ENCODE measurements at regions not wholly inside any gene's neighbourhood (a gene's known extent, or its start where the extent isn't known, plus 50 kb on each side); places are given as distances from the start of the nearest gene placed in this dataset.

- Histone ChIP-seq H3K9me2 (replicated peaks; ENCODE audit: insufficient read depth, low read length) (no peaks in the 10 kb centered on the region), H3K4me3 (ENCODE audit: low read length) (no peak overlapping the region), H3K79me2 (ENCODE audit: low read length) (no peaks in the 10 kb centered on the region), H3K9me3 (replicated peaks; ENCODE audit: insufficient read depth, low read length) (no peaks in the 10 kb centered on the region), H4K20me1 (ENCODE audit: insufficient read depth, low read length) (no peaks in the 10 kb centered on the region), H3K27ac (ENCODE audit: low read length) (no peak overlapping the region), H3K4me1 (ENCODE audit: low read length) (no peaks in the 10 kb centered on the region), H3K36me3 (replicated peaks; ENCODE audit: insufficient read depth, low read length) (no peaks in the 10 kb centered on the region), H3K9ac (ENCODE audit: low read length) (no peak overlapping the region), H3K4me2 (ENCODE audit: low read depth, low read length) (no peak overlapping the region), H3F3A (ENCODE audit: insufficient read depth, low read length) (no peaks in the 10 kb centered on the region), H3K27me3 (replicated peaks; ENCODE audit: insufficient read depth, low read length) (peaks cover 78% of the 10 kb centered on the region), H2AFZ (ENCODE audit: low read length) (no peak overlapping the region)
- DNase-seq = no peak
- TF ChIP-seq CTCF (IDR thresholded peaks at IDR 0.05; ENCODE audit: low read length) (no peak), EZH2 (optimal IDR thresholded peaks at IDR 0.05; ENCODE audit: low read depth, low read length) (no peak), EZH2phosphoT487 (IDR thresholded peaks at IDR 0.05; ENCODE audit: low read length) (no peak)
These were observed 413.2 kb downstream of the MIAT start for GRCh38 chr22:27070594-27070993.

- H3K36me3 ChIP-seq (replicated peaks; ENCODE audit: insufficient read depth, low read length) = no peaks in the 10 kb centered on the region
- H3K79me2 ChIP-seq (ENCODE audit: low read length) = no peaks in the 10 kb centered on the region
- TF ChIP-seq EZH2phosphoT487 (IDR thresholded peaks at IDR 0.05; ENCODE audit: low read length) (no peak), CTCF (IDR thresholded peaks at IDR 0.05; ENCODE audit: low read length) (no peak), EZH2 (optimal IDR thresholded peaks at IDR 0.05; ENCODE audit: low read depth, low read length) (no peak)
- H3K4me3 ChIP-seq (ENCODE audit: low read length) = no peak overlapping the region
- H3K27ac ChIP-seq (ENCODE audit: low read length) = no peak overlapping the region
- H3K9me2 ChIP-seq (replicated peaks; ENCODE audit: insufficient read depth, low read length) = no peaks in the 10 kb centered on the region
- H4K20me1 ChIP-seq (ENCODE audit: insufficient read depth, low read length) = no peaks in the 10 kb centered on the region
- H3K9me3 ChIP-seq (replicated peaks; ENCODE audit: insufficient read depth, low read length) = no peaks in the 10 kb centered on the region
- DNase-seq = no peak
- H3K27me3 ChIP-seq (replicated peaks; ENCODE audit: insufficient read depth, low read length) = peaks cover 59% of the 10 kb centered on the region
- H3K4me2 ChIP-seq (ENCODE audit: low read depth, low read length) = no peak overlapping the region
- H3F3A ChIP-seq (ENCODE audit: insufficient read depth, low read length) = no peaks in the 10 kb centered on the region
- no peak overlapping the region for H2AFZ ChIP-seq (ENCODE audit: low read length)
- H3K4me1 ChIP-seq (ENCODE audit: low read length) = no peaks in the 10 kb centered on the region
- H3K9ac ChIP-seq (ENCODE audit: low read length) = no peak overlapping the region
These were observed 416.4 kb downstream of the MIAT start for GRCh38 chr22:27073601-27074425.

- Histone ChIP-seq H3K9ac (ENCODE audit: low read length) (no peak overlapping the region), H3K4me1 (ENCODE audit: low read length) (no peaks in the 10 kb centered on the region), H3K9me3 (replicated peaks; ENCODE audit: insufficient read depth, low read length) (no peaks in the 10 kb centered on the region), H3K9me2 (replicated peaks; ENCODE audit: insufficient read depth, low read length) (no peaks in the 10 kb centered on the region), H3K4me2 (ENCODE audit: low read depth, low read length) (no peak overlapping the region), H3K79me2 (ENCODE audit: low read length) (no peaks in the 10 kb centered on the region), H3K36me3 (replicated peaks; ENCODE audit: insufficient read depth, low read length) (no peaks in the 10 kb centered on the region), H4K20me1 (ENCODE audit: insufficient read depth, low read length) (no peaks in the 10 kb centered on the region), H3K27me3 (replicated peaks; ENCODE audit: insufficient read depth, low read length) (peaks cover 49% of the 10 kb centered on the region), H2AFZ (ENCODE audit: low read length) (no peak overlapping the region), H3K27ac (ENCODE audit: low read length) (no peak overlapping the region), H3K4me3 (ENCODE audit: low read length) (no peak overlapping the region), H3F3A (ENCODE audit: insufficient read depth, low read length) (no peaks in the 10 kb centered on the region)
- peak; percentile 22 for DNase-seq
- TF ChIP-seq EZH2phosphoT487 (IDR thresholded peaks at IDR 0.05; ENCODE audit: low read length) (no peak), EZH2 (optimal IDR thresholded peaks at IDR 0.05; ENCODE audit: low read depth, low read length) (no peak), CTCF (IDR thresholded peaks at IDR 0.05; ENCODE audit: low read length) (no peak)
These were observed 417.8 kb downstream of the MIAT start for GRCh38 chr22:27075028-27075678.

Measured in MM.1S (cell line).